ENCODE measurements at regions not wholly inside any gene's neighbourhood (a gene's known extent, or its start where the extent isn't known, plus 50 kb on each side); places are given as distances from the start of the nearest gene placed in this dataset.

GRCh38 chr5:116751684-116752083 is 177.1 kb upstream of the SEMA6A start:
- Histone ChIP-seq H3K4me1 (no peaks in the 10 kb centered on the region), H3K27ac (no peak overlapping the region), H3K36me3 (no peaks in the 10 kb centered on the region), H3K9me3 (no peaks in the 10 kb centered on the region), H3K4me3 (no peak overlapping the region), H3K27me3 (no peaks in the 10 kb centered on the region)
- no peak for ATAC-seq
- TF ChIP-seq CTCF (IDR thresholded peaks at IDR 0.05) = no peak
- no peak for DNase-seq
- intact Hi-C loops (cut with DNase I) = no loop called here

DNA sequence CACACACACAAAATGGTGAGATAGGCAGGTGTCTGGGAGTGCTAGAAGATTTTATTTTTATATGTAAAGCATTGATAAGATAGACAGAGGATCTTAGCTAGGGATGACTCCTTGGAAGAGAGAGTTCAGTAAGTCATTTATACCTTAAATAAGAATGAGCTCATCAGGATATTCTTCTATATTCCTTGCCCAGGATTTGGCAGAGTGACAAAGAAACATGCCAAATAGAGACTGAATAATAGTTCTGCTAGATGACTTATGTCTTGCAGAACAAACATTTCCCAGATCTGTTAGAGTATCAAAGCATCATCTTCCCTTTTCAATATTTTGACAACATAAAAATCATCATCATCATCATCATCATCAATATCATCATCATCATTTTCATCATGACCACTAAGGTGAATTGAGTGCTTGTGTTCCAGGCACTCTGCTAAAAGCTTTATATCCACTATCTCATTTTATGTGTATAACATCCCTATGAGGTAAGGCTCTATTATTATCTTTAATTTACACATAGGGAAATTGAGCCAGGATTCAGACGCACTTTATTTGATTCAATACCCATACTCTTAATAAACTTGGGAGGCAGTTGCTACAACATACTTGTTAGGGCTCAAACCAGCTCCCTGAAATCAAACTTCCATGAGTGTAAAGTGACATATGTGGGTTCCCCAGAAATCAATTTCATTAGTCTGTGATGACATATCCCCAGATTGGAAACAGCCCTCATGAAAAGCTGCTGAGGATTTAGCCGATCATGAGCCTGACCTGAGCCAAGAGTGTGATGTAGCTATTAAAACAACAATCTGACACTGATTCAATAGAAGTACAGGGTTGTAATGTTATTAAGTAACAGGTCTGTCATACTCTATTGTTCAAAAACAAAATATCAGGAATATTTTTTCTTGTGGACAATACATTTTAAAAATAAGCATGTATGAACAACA is 176.3 kb upstream of the SEMA6A start:
- no peak for ATAC-seq
- no peaks in the 10 kb centered on the region for H3K36me3 ChIP-seq
- no peak for TF ChIP-seq CTCF (IDR thresholded peaks at IDR 0.05)
- intact Hi-C loops (cut with DNase I) = no loop called here
- no peak for DNase-seq
- H3K27me3 ChIP-seq = no peaks in the 10 kb centered on the region
- H3K4me3 ChIP-seq = no peak overlapping the region
- no peaks in the 10 kb centered on the region for H3K9me3 ChIP-seq
- H3K4me1 ChIP-seq = no peaks in the 10 kb centered on the region
- H3K27ac ChIP-seq = no peak overlapping the region

GRCh38 chr5:116747881-116748280 is 173.3 kb upstream of the SEMA6A start:
- intact Hi-C loops (cut with DNase I) = no loop called here
- no peaks in the 10 kb centered on the region for H3K27me3 ChIP-seq
- ATAC-seq (no peak), DNase-seq (no peak)
- H3K9me3 ChIP-seq = no peaks in the 10 kb centered on the region
- TF ChIP-seq CTCF (IDR thresholded peaks at IDR 0.05) = no peak
- H3K4me1 ChIP-seq = no peaks in the 10 kb centered on the region
- H3K4me3 ChIP-seq = no peak overlapping the region
- H3K36me3 ChIP-seq = no peaks in the 10 kb centered on the region
- no peak overlapping the region for H3K27ac ChIP-seq

DNA sequence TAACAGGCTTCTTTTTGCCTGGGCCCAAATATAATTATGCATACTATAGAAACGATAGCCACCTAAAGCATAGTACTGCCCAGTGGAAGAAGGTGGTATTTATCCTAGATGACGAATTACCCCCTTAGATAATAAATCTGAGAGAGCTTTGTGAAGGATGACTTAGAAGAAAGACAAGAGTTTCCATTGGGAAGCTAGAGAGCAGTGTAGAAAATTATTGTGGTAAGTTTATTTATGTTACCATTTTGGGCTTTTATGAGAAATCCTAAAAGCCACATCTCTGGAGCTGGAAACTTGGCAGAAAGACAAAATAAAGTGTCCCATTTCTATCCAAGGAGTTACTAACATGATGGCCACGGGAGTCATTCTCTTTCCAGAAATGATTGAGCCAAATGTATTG is 172.0 kb upstream of the SEMA6A start:
- Histone ChIP-seq H3K4me1 (no peaks in the 10 kb centered on the region), H3K27me3 (no peaks in the 10 kb centered on the region), H3K36me3 (no peaks in the 10 kb centered on the region), H3K4me3 (no peak overlapping the region), H3K27ac (no peak overlapping the region), H3K9me3 (no peaks in the 10 kb centered on the region)
- intact Hi-C loops (cut with DNase I) = no loop called here
- no peak for DNase-seq
- ATAC-seq = no peak
- TF ChIP-seq CTCF (IDR thresholded peaks at IDR 0.05) = no peak

DNA sequence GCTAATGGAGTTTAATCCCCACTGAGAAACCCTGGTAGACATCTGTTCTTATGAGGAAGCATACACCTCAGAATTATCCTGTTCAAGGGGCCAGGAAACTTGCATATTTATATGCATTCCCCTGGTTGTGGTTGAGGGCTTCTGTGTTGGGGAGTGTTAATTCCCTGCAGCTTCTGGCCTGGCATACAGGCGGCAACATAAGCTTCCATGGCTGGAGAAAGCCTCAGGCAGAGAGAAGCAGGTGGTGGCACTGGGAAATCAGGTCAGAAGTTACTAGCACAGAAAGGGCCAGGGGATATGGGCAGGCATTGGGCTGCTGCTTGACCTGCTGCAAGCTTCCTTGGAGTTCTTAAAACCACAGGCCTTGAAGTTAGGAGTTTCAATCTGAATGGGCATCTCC is 166.1 kb upstream of the SEMA6A start:
- Histone ChIP-seq H3K36me3 (no peaks in the 10 kb centered on the region), H3K4me1 (peaks cover 17% of the 10 kb centered on the region), H3K4me3 (no peak overlapping the region), H3K27me3 (no peaks in the 10 kb centered on the region), H3K27ac (no peak overlapping the region), H3K9me3 (no peaks in the 10 kb centered on the region)
- DNase-seq (no peak), ATAC-seq (no peak)
- intact Hi-C loops (cut with DNase I) = no loop called here
- TF ChIP-seq CTCF (IDR thresholded peaks at IDR 0.05) = no peak
